ENCODE measurements at regions not wholly inside any gene's neighbourhood (a gene's known extent, or its start where the extent isn't known, plus 50 kb on each side); places are given as distances from the start of the nearest gene placed in this dataset.
"Not testable (repeated sequence)": the region's sequence is repeated elsewhere in the genome, so short reads cannot be mapped to it uniquely, and the experiment has no call there.

DNA sequence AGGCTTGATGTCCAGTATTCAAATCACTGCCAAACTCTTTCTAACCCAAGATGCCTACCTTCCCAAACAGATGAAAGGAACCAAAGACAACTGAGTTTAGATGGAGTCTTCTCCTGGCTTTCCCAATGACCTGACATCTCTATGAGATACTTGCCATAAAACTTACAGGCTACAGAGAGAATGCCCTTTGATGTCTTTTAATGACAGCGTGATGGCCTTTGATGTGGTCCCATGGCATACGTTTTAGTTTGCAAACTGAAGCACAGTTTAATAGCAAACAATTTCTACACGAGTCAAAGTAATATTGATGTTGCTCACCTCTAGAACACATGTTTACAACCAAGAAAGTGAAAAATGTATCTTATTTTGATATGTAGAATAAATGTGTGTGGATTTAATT lies 73.2 kb downstream of the ZIC4 start:
- Mint-ChIP-seq H3K27ac (no peak overlapping the region), H3K4me3 (no peak overlapping the region), H3K27me3 (no peaks in the 10 kb centered on the region), H3K4me1 (no peaks in the 10 kb centered on the region), H3K36me3 (ENCODE audit: low read depth) (no peaks in the 10 kb centered on the region)
- DNase-seq: no peak
- H3K9me3 ChIP-seq (ENCODE audit: control insufficient read depth, low read length, poor library complexity, severe bottlenecking): no peaks in the 10 kb centered on the region
- ATAC-seq: no peak

DNA sequence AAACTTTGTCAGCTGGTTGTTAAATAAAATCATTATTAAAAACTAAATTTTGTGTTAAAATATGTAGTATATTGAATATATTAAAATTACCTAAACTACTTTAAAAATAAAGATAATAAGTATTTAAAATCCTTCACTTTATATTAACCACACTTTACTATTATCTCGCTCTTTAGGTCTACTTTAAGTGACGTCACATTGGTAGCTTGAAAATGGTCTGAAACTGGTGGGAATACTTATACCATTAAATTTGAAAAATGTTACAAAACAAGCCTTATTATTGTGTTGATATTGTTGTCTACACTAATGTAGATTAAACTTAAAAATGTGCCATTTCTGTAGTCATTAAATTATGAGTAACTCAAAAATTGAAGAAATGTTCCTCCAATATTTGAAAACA lies 77.6 kb downstream of the ZIC4 start:
- ATAC-seq: no peak
- H3K27ac Mint-ChIP-seq: no peak overlapping the region
- DNase-seq: no peak
- H3K4me3 Mint-ChIP-seq: no peak overlapping the region
- H3K36me3 Mint-ChIP-seq (ENCODE audit: low read depth): no peaks in the 10 kb centered on the region
- H3K4me1 Mint-ChIP-seq: no peaks in the 10 kb centered on the region
- no peaks in the 10 kb centered on the region for H3K9me3 ChIP-seq (ENCODE audit: control insufficient read depth, low read length, poor library complexity, severe bottlenecking)
- H3K27me3 Mint-ChIP-seq: no peaks in the 10 kb centered on the region

DNA sequence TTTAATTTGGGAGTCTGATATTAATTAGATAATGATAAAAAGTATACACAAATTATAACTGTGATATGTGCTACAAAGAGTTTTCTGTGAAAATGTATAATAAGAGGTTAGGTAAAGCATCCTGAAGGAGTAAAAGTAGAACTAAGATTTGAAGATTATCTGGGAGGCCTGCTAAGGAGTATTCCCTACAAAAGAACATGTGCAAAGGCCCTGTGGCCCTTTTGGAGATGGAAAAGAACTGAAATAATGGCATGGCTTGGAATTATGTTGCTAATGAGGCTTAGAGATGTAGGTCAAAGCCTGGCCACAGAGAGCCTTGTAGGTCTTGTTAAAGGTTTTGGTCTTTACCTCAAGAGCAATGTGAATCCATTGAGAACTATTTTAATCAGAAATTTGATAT lies 82.0 kb downstream of the ZIC4 start:
- ATAC-seq (no peak), DNase-seq (no peak)
- no peaks in the 10 kb centered on the region for H3K27me3 Mint-ChIP-seq
- H3K4me3 Mint-ChIP-seq: no peak overlapping the region
- H3K9me3 ChIP-seq (ENCODE audit: control insufficient read depth, low read length, poor library complexity, severe bottlenecking): no peaks in the 10 kb centered on the region
- no peak overlapping the region for H3K27ac Mint-ChIP-seq
- H3K36me3 Mint-ChIP-seq (ENCODE audit: low read depth): no peaks in the 10 kb centered on the region
- H3K4me1 Mint-ChIP-seq: no peaks in the 10 kb centered on the region

DNA sequence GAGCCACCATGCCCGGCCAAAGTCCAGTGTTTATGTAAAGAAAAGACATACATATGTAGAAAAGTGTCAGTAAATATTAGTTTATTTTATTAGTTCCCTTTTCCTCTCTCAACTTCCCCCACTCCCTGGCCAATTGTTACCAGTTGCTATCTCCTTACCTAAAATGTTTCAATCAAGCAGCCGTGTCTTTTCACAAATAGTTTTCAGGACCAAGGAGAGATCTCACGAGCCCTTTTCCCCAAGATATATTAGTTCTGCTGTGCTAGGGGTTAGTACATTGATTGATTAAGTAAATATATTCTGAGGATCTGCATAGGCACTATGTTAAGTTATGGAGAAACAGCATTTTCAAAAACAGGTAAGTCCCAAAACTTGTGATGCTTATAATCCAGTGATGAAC lies 87.4 kb downstream of the ZIC4 start:
- no peak for ATAC-seq
- Mint-ChIP-seq H3K27me3 (no peaks in the 10 kb centered on the region), H3K36me3 (ENCODE audit: low read depth) (no peaks in the 10 kb centered on the region), H3K4me1 (no peaks in the 10 kb centered on the region), H3K27ac (no peak overlapping the region), H3K4me3 (no peak overlapping the region)
- H3K9me3 ChIP-seq (ENCODE audit: control insufficient read depth, low read length, poor library complexity, severe bottlenecking): no peaks in the 10 kb centered on the region
- DNase-seq: no peak

DNA sequence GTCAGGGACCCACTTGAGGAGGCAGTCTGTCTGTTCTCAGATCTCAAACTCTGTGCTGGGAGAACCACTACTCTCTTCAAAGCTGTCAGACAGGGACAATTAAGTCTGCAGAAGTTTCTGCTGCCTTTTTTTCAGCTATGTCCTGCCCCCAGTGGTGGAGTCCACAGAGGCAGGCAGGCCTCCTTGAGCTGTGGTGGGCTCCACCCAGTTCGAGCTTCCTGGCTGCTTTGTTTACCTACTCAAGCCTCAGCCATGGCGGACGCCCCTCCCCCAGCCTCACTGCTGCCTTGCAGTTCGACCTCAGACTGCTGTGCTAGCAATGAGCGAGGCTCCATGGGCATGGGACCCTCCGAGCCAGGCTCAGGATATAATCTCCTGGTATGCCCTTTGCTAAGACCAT lies 89.3 kb downstream of the ZIC4 start:
- not testable (repeated sequence) for H3K36me3 Mint-ChIP-seq (ENCODE audit: low read depth); DNase-seq; H3K27ac Mint-ChIP-seq; H3K27me3 Mint-ChIP-seq; H3K4me3 Mint-ChIP-seq; H3K9me3 ChIP-seq (ENCODE audit: control insufficient read depth, low read length, poor library complexity, severe bottlenecking); ATAC-seq; H3K4me1 Mint-ChIP-seq

DNA sequence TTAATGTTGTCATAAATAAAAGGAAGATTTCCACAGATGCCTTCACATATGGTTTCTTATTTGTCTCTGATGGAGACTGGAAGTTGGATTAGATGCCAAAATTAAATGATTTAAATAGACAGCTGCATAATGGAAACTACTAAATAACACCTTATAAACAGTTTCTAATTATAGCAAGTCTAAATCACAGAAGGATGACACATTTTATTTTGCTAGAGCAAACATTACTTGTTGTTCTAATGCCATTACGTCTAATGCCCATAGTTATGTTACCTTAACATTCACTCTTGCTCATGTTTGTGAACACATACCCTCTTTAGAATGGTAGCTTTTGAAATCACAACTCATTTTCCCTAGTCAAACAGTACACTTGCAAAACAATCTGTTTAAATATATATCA lies 92.8 kb downstream of the ZIC4 start:
- ATAC-seq: no peak

DNA sequence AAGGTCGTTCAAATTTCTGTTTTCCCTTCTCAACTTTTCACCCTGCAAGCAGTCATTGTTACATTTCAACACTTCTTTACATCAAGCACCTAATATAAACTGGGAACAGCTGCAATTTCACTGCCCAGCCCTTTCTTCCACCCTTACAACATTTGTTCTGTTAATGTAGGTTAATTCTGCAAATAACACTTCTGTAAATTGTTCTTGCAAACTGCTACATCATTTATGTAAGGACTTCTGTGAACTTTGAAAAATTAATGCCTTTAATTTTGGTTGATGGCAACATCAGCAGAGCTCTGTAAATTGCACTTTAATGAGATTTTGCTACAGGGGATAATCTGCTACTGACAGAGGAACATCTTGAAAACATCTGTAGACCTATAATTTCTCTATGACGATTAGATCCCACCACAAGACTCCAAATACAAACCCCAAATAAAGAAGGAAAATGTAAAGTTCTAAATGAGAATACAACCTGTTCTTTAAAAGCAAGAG lies 93.5 kb downstream of the ZIC4 start:
- no peaks in the 10 kb centered on the region for H3K9me3 ChIP-seq (ENCODE audit: control insufficient read depth, low read length, poor library complexity, severe bottlenecking)
- Mint-ChIP-seq H3K36me3 (ENCODE audit: low read depth) (no peaks in the 10 kb centered on the region), H3K27me3 (no peaks in the 10 kb centered on the region), H3K4me1 (no peaks in the 10 kb centered on the region), H3K27ac (no peak overlapping the region), H3K4me3 (no peak overlapping the region)
- no peak for DNase-seq
- no peak for ATAC-seq

More for the DNA sequence above, 92.8 kb downstream of the ZIC4 start:
- Mint-ChIP-seq H3K27ac (no peak overlapping the region), H3K27me3 (no peaks in the 10 kb centered on the region), H3K4me1 (no peaks in the 10 kb centered on the region), H3K4me3 (no peak overlapping the region), H3K36me3 (ENCODE audit: low read depth) (no peaks in the 10 kb centered on the region)
- no peak for DNase-seq
- no peaks in the 10 kb centered on the region for H3K9me3 ChIP-seq (ENCODE audit: control insufficient read depth, low read length, poor library complexity, severe bottlenecking)

DNA sequence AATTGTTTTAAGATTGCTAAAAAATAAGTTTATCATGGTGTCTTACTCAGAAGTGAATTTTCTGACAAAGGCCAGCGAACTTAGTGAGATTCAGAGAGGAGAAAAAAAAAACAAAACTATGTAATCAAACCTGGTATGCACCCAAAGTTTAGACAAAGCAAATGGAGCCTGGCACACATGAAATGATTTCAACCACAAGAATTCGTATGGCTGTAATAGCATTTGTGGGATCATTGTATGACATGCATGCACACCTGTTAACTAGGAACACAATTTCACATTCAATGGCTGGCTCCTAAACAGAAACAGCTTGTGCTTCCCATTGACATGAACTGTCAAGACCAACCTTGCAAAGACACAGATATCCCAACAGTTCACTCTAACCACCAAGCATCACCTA lies 94.6 kb downstream of the ZIC4 start:
- H3K27me3 Mint-ChIP-seq: no peaks in the 10 kb centered on the region
- ATAC-seq: no peak
- H3K9me3 ChIP-seq (ENCODE audit: control insufficient read depth, low read length, poor library complexity, severe bottlenecking): no peaks in the 10 kb centered on the region
- DNase-seq: no peak
- H3K36me3 Mint-ChIP-seq (ENCODE audit: low read depth): no peaks in the 10 kb centered on the region
- no peaks in the 10 kb centered on the region for H3K4me1 Mint-ChIP-seq
- no peak overlapping the region for H3K4me3 Mint-ChIP-seq
- H3K27ac Mint-ChIP-seq: no peak overlapping the region

DNA sequence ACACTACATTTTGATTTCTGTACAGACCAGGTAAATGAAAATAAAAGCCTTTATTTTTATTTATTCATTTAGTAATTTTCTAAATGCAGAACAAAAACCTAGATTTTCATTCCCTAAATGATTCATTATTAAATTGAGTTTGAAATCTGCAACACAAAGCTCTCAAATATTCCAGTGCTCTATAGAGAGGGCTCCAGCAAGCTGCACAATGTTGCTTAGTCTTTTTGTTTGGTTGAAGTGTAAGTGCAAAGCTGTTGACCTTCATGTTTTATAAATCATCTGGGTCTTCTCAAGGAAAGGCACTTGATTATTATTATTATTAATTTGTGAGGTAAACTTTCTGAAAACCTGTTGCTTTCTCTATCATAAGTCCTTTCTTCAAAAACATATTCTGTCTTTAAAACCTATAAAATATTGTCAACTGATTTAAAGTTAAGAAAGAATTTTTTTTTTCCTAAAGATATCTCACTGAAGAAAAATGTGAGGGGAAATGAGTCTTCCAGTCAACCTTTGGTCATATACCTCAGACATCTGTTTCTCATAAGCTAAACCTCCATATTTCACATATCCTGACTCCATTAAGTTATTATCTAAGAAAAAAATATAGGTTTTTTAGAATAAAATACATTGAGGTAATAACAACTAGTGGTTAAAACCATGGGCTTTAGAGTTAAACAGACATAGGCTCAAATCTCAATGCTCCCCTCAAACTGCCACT lies 100.7 kb downstream of the ZIC4 start:
- Mint-ChIP-seq H3K27ac (no peak overlapping the region), H3K4me1 (no peaks in the 10 kb centered on the region), H3K36me3 (ENCODE audit: low read depth) (no peaks in the 10 kb centered on the region), H3K27me3 (no peaks in the 10 kb centered on the region), H3K4me3 (no peak overlapping the region)
- ATAC-seq (no peak), DNase-seq (no peak)
- no peaks in the 10 kb centered on the region for H3K9me3 ChIP-seq (ENCODE audit: control insufficient read depth, low read length, poor library complexity, severe bottlenecking)

DNA sequence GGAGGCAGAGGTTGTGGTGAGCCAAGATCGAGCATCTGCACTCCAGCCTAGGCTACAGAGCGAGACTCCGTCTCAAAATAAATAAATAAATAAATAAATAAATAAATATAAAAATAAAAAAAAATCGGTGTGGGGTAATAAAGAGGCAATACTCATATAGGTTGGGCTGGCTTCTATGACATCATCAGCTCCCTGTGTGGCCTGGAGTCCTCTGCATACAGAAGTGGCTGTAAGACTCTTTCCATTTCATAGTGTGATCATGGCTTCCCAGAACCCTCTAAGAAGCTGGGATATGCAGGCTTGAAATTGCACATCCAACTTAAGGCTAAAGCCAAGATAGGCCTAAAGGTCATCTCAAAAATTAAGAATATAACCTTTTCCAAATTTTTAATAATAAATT lies 101.6 kb downstream of the ZIC4 start:
- H3K36me3 Mint-ChIP-seq (ENCODE audit: low read depth): no peaks in the 10 kb centered on the region
- H3K4me3 Mint-ChIP-seq: no peak overlapping the region
- H3K27ac Mint-ChIP-seq: no peak overlapping the region
- H3K27me3 Mint-ChIP-seq: no peaks in the 10 kb centered on the region
- DNase-seq: no peak
- no peaks in the 10 kb centered on the region for H3K9me3 ChIP-seq (ENCODE audit: control insufficient read depth, low read length, poor library complexity, severe bottlenecking)
- ATAC-seq: no peak
- no peaks in the 10 kb centered on the region for H3K4me1 Mint-ChIP-seq

DNA sequence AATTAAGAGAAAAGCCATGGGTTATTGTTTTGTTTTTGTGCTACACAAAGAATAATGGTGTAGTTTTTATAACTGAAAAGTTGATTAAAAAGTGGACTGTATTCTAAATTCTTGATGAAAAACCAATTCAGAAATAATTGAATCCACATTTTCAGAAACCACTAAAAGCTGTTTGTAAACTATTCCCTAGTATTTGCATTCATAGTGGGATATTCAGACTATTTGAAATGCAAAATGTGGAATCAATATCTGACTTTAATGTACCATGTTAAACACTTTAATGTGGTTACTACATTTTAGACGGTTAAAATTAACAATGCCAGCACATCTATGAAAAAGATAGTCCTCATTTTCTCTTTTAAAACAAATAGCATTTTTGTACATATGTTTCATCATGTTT lies 104.6 kb downstream of the ZIC4 start:
- H3K27ac Mint-ChIP-seq: no peak overlapping the region
- no peaks in the 10 kb centered on the region for H3K9me3 ChIP-seq (ENCODE audit: control insufficient read depth, low read length, poor library complexity, severe bottlenecking)
- no peak for ATAC-seq
- no peaks in the 10 kb centered on the region for H3K36me3 Mint-ChIP-seq (ENCODE audit: low read depth)
- H3K4me1 Mint-ChIP-seq: no peaks in the 10 kb centered on the region
- H3K4me3 Mint-ChIP-seq: no peak overlapping the region
- H3K27me3 Mint-ChIP-seq: no peaks in the 10 kb centered on the region
- no peak for DNase-seq

DNA sequence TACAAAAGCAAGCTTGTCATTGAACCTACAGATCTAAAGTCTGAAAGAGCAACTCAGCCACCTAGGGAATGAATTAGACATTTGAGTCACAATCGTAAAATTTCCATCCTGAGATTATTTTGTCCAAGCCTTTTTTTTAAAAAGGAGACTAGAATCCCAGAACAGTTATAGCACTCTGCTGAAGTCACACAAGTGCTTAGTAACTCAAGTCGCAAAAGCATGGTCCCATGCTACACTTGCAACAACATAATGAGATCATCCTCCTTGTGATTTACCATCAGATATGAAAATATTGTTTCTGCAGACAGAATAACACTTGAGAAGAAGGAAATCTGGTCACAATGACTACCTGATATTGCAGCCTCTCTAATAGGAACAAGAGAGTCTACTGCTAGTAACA lies 106.7 kb downstream of the ZIC4 start:
- Mint-ChIP-seq H3K4me1 (no peaks in the 10 kb centered on the region), H3K27ac (no peak overlapping the region), H3K4me3 (no peak overlapping the region), H3K27me3 (no peaks in the 10 kb centered on the region), H3K36me3 (ENCODE audit: low read depth) (no peaks in the 10 kb centered on the region)
- no peaks in the 10 kb centered on the region for H3K9me3 ChIP-seq (ENCODE audit: control insufficient read depth, low read length, poor library complexity, severe bottlenecking)
- ATAC-seq (no peak), DNase-seq (no peak)

DNA sequence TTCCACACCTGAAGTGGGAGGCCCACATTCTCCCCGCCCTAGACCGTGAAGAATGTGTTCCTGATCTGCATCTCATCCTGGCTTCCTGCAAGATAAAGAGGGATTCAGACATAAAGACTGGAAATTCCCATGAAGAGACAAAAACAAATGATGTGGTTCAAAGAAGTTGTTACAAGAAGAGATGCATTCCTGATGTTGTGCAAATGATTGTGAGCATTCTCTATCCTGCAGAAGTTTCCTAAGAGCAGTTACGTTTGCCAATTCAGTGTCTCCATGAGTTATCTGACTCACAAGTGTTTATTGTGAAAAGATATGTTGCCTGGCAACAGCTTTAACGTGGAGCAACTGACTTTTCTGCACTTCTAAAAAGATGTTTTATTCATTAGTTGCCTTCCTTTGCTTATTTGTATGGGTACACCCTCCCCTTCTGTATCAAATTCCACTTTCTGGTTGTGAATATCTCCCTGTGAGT lies 107.8 kb downstream of the ZIC4 start:
- no peaks in the 10 kb centered on the region for H3K9me3 ChIP-seq (ENCODE audit: control insufficient read depth, low read length, poor library complexity, severe bottlenecking)
- DNase-seq (no peak), ATAC-seq (no peak)
- Mint-ChIP-seq H3K4me1 (no peaks in the 10 kb centered on the region), H3K4me3 (no peak overlapping the region), H3K27me3 (no peaks in the 10 kb centered on the region), H3K36me3 (ENCODE audit: low read depth) (no peaks in the 10 kb centered on the region), H3K27ac (no peak overlapping the region)

DNA sequence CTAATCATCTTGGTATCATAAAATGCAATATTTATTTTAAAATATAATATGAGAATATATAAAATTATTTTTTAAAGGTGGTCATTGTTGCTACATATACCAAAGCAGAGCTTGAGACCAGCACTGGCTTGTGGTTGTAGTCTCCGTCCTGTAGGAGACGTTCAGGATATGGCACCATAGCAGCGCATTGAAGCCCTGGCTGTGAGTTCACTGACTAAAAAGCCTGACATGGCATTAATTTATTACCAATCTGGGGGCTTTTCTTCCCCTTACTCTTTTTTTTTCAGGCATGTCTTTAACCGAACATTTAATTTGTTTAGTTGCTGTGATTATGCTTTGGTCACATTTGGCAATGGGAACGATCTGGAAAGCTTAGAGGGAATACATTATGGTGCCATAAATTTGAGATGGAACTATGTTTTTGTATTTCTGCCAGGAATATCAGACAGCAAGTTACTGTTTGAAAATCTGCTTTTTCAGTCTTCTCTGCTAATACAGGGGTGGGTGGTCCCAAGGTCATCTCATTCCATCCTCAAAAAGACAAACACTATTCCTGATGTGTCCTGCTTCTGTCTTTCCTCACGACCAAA lies 108.5 kb downstream of the ZIC4 start:
- Mint-ChIP-seq H3K4me1 (no peaks in the 10 kb centered on the region), H3K4me3 (no peak overlapping the region), H3K36me3 (ENCODE audit: low read depth) (no peaks in the 10 kb centered on the region), H3K27ac (no peak overlapping the region), H3K27me3 (no peaks in the 10 kb centered on the region)
- ATAC-seq (no peak), DNase-seq (no peak)
- no peaks in the 10 kb centered on the region for H3K9me3 ChIP-seq (ENCODE audit: control insufficient read depth, low read length, poor library complexity, severe bottlenecking)
